ENCODE measurements at regions not wholly inside any gene's neighbourhood (a gene's known extent, or its start where the extent isn't known, plus 50 kb on each side); places are given as distances from the start of the nearest gene placed in this dataset.

- Histone ChIP-seq H3K79me2 (ENCODE audit: control insufficient read depth, insufficient read depth, low read length) (no peaks in the 10 kb centered on the region), H3K27ac (ENCODE audit: control insufficient read depth, insufficient read depth, low read length) (no peak overlapping the region), H3K27me3 (ENCODE audit: control insufficient read depth, extremely low read depth, insufficient read depth, low read length) (no peaks in the 10 kb centered on the region), H4K20me1 (ENCODE audit: control insufficient read depth, extremely low read depth, insufficient read depth, low read length) (no peaks in the 10 kb centered on the region), H2AFZ (ENCODE audit: control insufficient read depth, low read length) (no peak overlapping the region), H3K9ac (ENCODE audit: control insufficient read depth, extremely low read depth, insufficient read depth, low read length) (no peak overlapping the region), H3K4me3 (ENCODE audit: control insufficient read depth in 2 of 3, extremely low read depth in 1 of 3, insufficient read depth in 2 of 3, low read depth in 1 of 3, low read length in 3 of 3) (no peak overlapping the region), H3K9me3 (ENCODE audit: control insufficient read depth, low read depth, low read length) (no peaks in the 10 kb centered on the region), H3K9me1 (ENCODE audit: control insufficient read depth, extremely low read depth, insufficient read depth, low read length) (no peaks in the 10 kb centered on the region), H3K36me3 (ENCODE audit: control insufficient read depth in 2 of 2, extremely low read depth in 1 of 2, insufficient read depth in 2 of 2, low read length in 2 of 2) (no peaks in the 10 kb centered on the region), H3K4me1 (ENCODE audit: control insufficient read depth, extremely low read depth, insufficient read depth, low read length) (no peaks in the 10 kb centered on the region), H3K4me2 (ENCODE audit: control insufficient read depth, extremely low read depth, insufficient read depth, low read depth, low read length) (no peak overlapping the region)
- no peak for FAIRE-seq
- no peak for TF ChIP-seq CTCF (optimal IDR thresholded peaks at IDR 0.05 in 1 of 3, IDR thresholded peaks at IDR 0.05 in 1 of 3, conservative IDR thresholded peaks at IDR 0.05 in 1 of 3; ENCODE audit: extremely low read depth in 1 of 3, insufficient read depth in 2 of 3, low read length in 3 of 3)
- no peak for TF ChIP-seq EZH2 (IDR thresholded peaks at IDR 0.05; ENCODE audit: low read length)
- dilution Hi-C loops (cut with MboI; ENCODE audit: extremely low pct_ligation_motif_present, low sequenced_read_pairs): no loop called here
- DNase-seq (ENCODE audit: low read depth, low spot score): no peak
Measured at GRCh38 chr10:33496096-33496495, 161.6 kb upstream of the NRP1 start.

GRCh38 chr10:33494694-33495265 is 160.3 kb upstream of the NRP1 start:
- Histone ChIP-seq H3K4me1 (ENCODE audit: control insufficient read depth, extremely low read depth, insufficient read depth, low read length) (no peaks in the 10 kb centered on the region), H3K4me3 (ENCODE audit: control insufficient read depth in 2 of 3, extremely low read depth in 1 of 3, insufficient read depth in 2 of 3, low read depth in 1 of 3, low read length in 3 of 3) (no peak overlapping the region), H4K20me1 (ENCODE audit: control insufficient read depth, extremely low read depth, insufficient read depth, low read length) (no peaks in the 10 kb centered on the region), H2AFZ (ENCODE audit: control insufficient read depth, low read length) (no peak overlapping the region), H3K9me3 (ENCODE audit: control insufficient read depth, low read depth, low read length) (no peaks in the 10 kb centered on the region), H3K9ac (ENCODE audit: control insufficient read depth, extremely low read depth, insufficient read depth, low read length) (no peak overlapping the region), H3K36me3 (ENCODE audit: control insufficient read depth in 2 of 2, extremely low read depth in 1 of 2, insufficient read depth in 2 of 2, low read length in 2 of 2) (no peaks in the 10 kb centered on the region), H3K9me1 (ENCODE audit: control insufficient read depth, extremely low read depth, insufficient read depth, low read length) (no peaks in the 10 kb centered on the region), H3K79me2 (ENCODE audit: control insufficient read depth, insufficient read depth, low read length) (no peaks in the 10 kb centered on the region), H3K27ac (ENCODE audit: control insufficient read depth, insufficient read depth, low read length) (no peak overlapping the region), H3K4me2 (ENCODE audit: control insufficient read depth, extremely low read depth, insufficient read depth, low read depth, low read length) (no peak overlapping the region), H3K27me3 (ENCODE audit: control insufficient read depth, extremely low read depth, insufficient read depth, low read length) (no peaks in the 10 kb centered on the region)
- dilution Hi-C loops (cut with MboI; ENCODE audit: extremely low pct_ligation_motif_present, low sequenced_read_pairs): no loop called here
- TF ChIP-seq CTCF (optimal IDR thresholded peaks at IDR 0.05 in 1 of 3, IDR thresholded peaks at IDR 0.05 in 1 of 3, conservative IDR thresholded peaks at IDR 0.05 in 1 of 3; ENCODE audit: extremely low read depth in 1 of 3, insufficient read depth in 2 of 3, low read length in 3 of 3): no peak
- FAIRE-seq: no peak
- DNase-seq (ENCODE audit: low read depth, low spot score): no peak

All from keratinocyte (primary cell).